ENCODE measurements at regions not wholly inside any gene's neighbourhood (a gene's known extent, or its start where the extent isn't known, plus 50 kb on each side); places are given as distances from the start of the nearest gene placed in this dataset.
A peak's percentile ranks its signal among the peaks of the same experiment; 100 is the strongest.

DNA sequence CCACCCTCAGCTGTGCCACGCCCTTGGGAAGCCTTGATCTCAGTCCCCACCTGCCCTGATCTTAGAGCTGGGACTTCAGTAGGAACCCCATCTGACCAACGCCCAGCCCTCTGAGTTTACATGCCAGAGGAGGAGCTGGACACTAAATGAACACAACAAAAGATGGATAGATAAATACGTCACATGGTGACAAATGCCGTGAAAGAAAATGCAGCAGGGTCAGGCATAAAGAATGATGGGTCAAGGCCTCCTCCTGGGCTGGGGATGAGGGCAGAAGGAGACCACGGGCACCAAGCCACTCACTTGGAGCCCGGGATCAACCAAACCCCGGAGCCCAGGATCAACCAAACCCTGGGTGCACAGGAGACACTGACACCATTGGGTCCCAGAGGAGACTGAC is 354.9 kb downstream of the C16orf95 start:
- no peak overlapping the region for H2BK5ac ChIP-seq (ENCODE audit: low read length)
- no peaks in the 10 kb centered on the region for H3K79me2 ChIP-seq (ENCODE audit: control insufficient read depth, insufficient read depth, low read length)
- no peak overlapping the region for H2BK15ac ChIP-seq (replicated peaks; ENCODE audit: low read depth)
- no peaks in the 10 kb centered on the region for H3K36me3 ChIP-seq (ENCODE audit: control insufficient read depth, insufficient read depth, low read length)
- H3K9ac ChIP-seq (ENCODE audit: low read length): no peak overlapping the region
- DNase-seq: no peak
- H3K4ac ChIP-seq (ENCODE audit: low read depth, low read length): no peak overlapping the region
- no peak overlapping the region for H3K56ac ChIP-seq (ENCODE audit: low read length)
- H3K27me3 ChIP-seq (ENCODE audit: insufficient read depth, low read length, poor library complexity): no peaks in the 10 kb centered on the region
- no peak overlapping the region for H4K5ac ChIP-seq (ENCODE audit: low read length)
- no CpG with 5 or more reads among the region's 7 CpGs for WGBS (ENCODE audit: extremely low coverage, insufficient coverage, low lambda C conversion rate)
- H2AK5ac ChIP-seq (ENCODE audit: low read length): no peak overlapping the region
- H3K79me1 ChIP-seq (ENCODE audit: low read length): no peaks in the 10 kb centered on the region
- no peak overlapping the region for H3K18ac ChIP-seq (ENCODE audit: low read length)
- H3K27ac ChIP-seq (ENCODE audit: low read depth, low read length): no peak overlapping the region
- no peak overlapping the region for H3K23ac ChIP-seq (ENCODE audit: low read length)
- no peaks in the 10 kb centered on the region for H3K4me1 ChIP-seq (ENCODE audit: control insufficient read depth, low read depth, low read length)
- H2BK120ac ChIP-seq (ENCODE audit: low read depth, low read length): no peak overlapping the region
- H4K8ac ChIP-seq (ENCODE audit: low read depth, low read length): no peak overlapping the region
- no peak overlapping the region for H3K4me3 ChIP-seq (ENCODE audit: low read length)
- H3K4me2 ChIP-seq (ENCODE audit: low read length): no peak overlapping the region

DNA sequence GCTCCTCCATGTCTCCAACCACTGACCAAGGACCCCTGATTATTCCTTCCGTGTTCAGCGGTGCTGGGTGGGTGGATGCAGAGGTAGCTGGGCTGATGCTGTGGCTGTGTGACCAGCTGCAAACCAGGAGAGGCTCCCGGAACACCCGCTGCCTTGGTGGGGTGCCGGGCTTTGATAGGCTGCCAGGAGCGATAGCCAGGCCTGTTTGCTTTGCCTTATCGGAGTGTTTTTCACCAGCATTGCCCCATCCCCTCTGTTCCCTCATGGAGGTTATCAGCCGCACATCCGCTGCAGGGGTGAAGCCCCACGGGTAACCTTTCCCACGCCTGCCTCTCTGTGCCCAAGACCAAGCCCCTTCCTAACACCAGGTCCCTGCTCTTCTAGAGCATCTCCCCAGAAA is 354.3 kb downstream of the C16orf95 start:
- no peak overlapping the region for H4K8ac ChIP-seq (ENCODE audit: low read depth, low read length)
- no peak for DNase-seq
- WGBS (ENCODE audit: extremely low coverage, insufficient coverage, low lambda C conversion rate): no CpG with 5 or more reads among the region's 11 CpGs
- no peak overlapping the region for H2BK120ac ChIP-seq (ENCODE audit: low read depth, low read length)
- H2BK15ac ChIP-seq (replicated peaks; ENCODE audit: low read depth): no peak overlapping the region
- H3K4me1 ChIP-seq (ENCODE audit: control insufficient read depth, low read depth, low read length): no peaks in the 10 kb centered on the region
- H3K4ac ChIP-seq (ENCODE audit: low read depth, low read length): no peak overlapping the region
- no peak overlapping the region for H3K23ac ChIP-seq (ENCODE audit: low read length)
- no peaks in the 10 kb centered on the region for H3K79me2 ChIP-seq (ENCODE audit: control insufficient read depth, insufficient read depth, low read length)
- H3K36me3 ChIP-seq (ENCODE audit: control insufficient read depth, insufficient read depth, low read length): no peaks in the 10 kb centered on the region
- no peak overlapping the region for H3K18ac ChIP-seq (ENCODE audit: low read length)
- H4K5ac ChIP-seq (ENCODE audit: low read length): no peak overlapping the region
- H2BK5ac ChIP-seq (ENCODE audit: low read length): no peak overlapping the region
- H3K27me3 ChIP-seq (ENCODE audit: insufficient read depth, low read length, poor library complexity): no peaks in the 10 kb centered on the region
- H3K27ac ChIP-seq (ENCODE audit: low read depth, low read length): no peak overlapping the region
- H3K79me1 ChIP-seq (ENCODE audit: low read length): no peaks in the 10 kb centered on the region
- H2AK5ac ChIP-seq (ENCODE audit: low read length): no peak overlapping the region
- H3K9ac ChIP-seq (ENCODE audit: low read length): no peak overlapping the region
- H3K56ac ChIP-seq (ENCODE audit: low read length): no peak overlapping the region
- H3K4me3 ChIP-seq (ENCODE audit: low read length): no peak overlapping the region
- no peak overlapping the region for H3K4me2 ChIP-seq (ENCODE audit: low read length)

DNA sequence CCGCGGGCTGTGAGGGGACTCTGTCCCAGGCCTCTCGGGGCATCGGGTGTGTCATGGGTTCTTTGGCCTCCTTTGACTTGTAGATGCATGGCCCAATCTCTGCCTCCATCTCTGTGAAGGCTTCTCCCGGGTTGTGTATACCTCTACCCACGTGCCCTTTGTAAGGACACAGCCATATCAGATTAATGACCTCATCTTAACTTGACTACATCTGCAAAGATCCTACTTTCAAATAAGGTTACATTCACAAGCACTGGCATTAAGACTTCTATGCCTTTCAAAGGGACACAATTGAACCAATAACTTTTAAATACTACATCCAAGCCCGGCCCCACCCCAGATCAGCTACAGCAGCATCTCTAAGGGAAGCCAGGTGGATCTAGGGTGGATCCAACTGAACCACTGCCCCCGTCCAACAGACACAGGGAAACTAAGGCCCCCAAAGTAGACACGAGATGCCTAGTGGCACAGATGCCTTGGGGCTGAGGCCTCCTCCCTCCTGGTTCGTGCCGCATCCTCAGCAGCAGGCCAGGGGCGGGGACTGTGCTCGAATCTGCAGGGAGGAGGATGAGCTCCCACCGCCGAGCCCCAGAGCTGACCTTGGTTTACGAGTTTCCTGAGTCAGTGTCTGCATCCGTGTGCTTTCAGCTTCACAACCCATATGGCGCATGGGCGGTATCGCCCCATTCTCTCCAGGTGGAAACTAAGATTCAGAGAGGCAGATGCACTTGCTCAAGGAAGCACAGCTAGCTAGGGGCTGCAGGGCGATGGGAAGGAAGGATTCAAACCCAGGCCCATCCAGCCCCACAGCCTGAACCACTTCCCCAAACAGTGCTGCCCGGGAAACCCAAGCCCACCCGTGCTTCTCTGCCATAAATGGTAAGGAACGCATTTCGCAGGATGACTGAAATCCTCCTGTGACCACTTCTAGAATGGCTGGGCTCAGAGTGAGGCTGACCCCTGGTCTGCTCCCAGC is 353.3 kb downstream of the C16orf95 start:
- no peak overlapping the region for H4K8ac ChIP-seq (ENCODE audit: low read depth, low read length)
- no peaks in the 10 kb centered on the region for H3K79me1 ChIP-seq (ENCODE audit: low read length)
- no peaks in the 10 kb centered on the region for H3K4me1 ChIP-seq (ENCODE audit: control insufficient read depth, low read depth, low read length)
- WGBS (ENCODE audit: extremely low coverage, insufficient coverage, low lambda C conversion rate): no CpG with 5 or more reads among the region's 25 CpGs
- H3K4me2 ChIP-seq (ENCODE audit: low read length): no peak overlapping the region
- H3K27me3 ChIP-seq (ENCODE audit: insufficient read depth, low read length, poor library complexity): no peaks in the 10 kb centered on the region
- no peak overlapping the region for H2BK15ac ChIP-seq (replicated peaks; ENCODE audit: low read depth)
- H2BK5ac ChIP-seq (ENCODE audit: low read length): no peak overlapping the region
- no peaks in the 10 kb centered on the region for H3K36me3 ChIP-seq (ENCODE audit: control insufficient read depth, insufficient read depth, low read length)
- H3K27ac ChIP-seq (ENCODE audit: low read depth, low read length): no peak overlapping the region
- no peak overlapping the region for H3K18ac ChIP-seq (ENCODE audit: low read length)
- no peak overlapping the region for H3K23ac ChIP-seq (ENCODE audit: low read length)
- no peak for DNase-seq
- H3K56ac ChIP-seq (ENCODE audit: low read length): no peak overlapping the region
- no peaks in the 10 kb centered on the region for H3K79me2 ChIP-seq (ENCODE audit: control insufficient read depth, insufficient read depth, low read length)
- H2AK5ac ChIP-seq (ENCODE audit: low read length): no peak overlapping the region
- no peak overlapping the region for H3K9ac ChIP-seq (ENCODE audit: low read length)
- H4K5ac ChIP-seq (ENCODE audit: low read length): no peak overlapping the region
- no peak overlapping the region for H3K4ac ChIP-seq (ENCODE audit: low read depth, low read length)
- no peak overlapping the region for H3K4me3 ChIP-seq (ENCODE audit: low read length)
- no peak overlapping the region for H2BK120ac ChIP-seq (ENCODE audit: low read depth, low read length)

DNA sequence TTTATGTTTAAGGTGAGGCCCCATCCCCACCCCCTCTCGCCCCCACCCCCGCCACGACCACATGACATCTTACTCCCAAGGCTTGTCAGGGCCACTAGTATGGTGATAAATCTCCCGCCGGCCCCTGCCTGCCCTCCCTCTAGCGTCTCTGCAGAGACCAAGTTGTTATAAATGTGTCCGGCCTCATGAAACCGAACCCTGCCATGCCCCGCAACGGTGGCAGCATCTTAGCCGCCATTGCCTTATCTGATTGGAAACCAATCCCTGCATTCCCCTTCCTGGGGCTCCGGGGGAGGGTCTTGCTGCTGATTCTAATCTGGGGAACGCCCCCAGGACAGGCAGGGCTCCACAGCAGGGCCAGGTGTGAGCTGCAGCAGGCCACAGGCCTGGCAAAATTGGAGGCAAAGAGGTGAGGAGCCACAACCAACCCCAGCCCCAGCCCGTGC is 352.4 kb downstream of the C16orf95 start:
- no peak overlapping the region for H3K4ac ChIP-seq (ENCODE audit: low read depth, low read length)
- no peak overlapping the region for H3K56ac ChIP-seq (ENCODE audit: low read length)
- H2AK5ac ChIP-seq (ENCODE audit: low read length): no peak overlapping the region
- no peak overlapping the region for H3K4me2 ChIP-seq (ENCODE audit: low read length)
- H3K4me3 ChIP-seq (ENCODE audit: low read length): no peak overlapping the region
- DNase-seq: peak; percentile 51
- no peaks in the 10 kb centered on the region for H3K27me3 ChIP-seq (ENCODE audit: insufficient read depth, low read length, poor library complexity)
- no peaks in the 10 kb centered on the region for H3K4me1 ChIP-seq (ENCODE audit: control insufficient read depth, low read depth, low read length)
- H3K36me3 ChIP-seq (ENCODE audit: control insufficient read depth, insufficient read depth, low read length): no peaks in the 10 kb centered on the region
- no peak overlapping the region for H3K9ac ChIP-seq (ENCODE audit: low read length)
- H3K18ac ChIP-seq (ENCODE audit: low read length): no peak overlapping the region
- no peak overlapping the region for H4K8ac ChIP-seq (ENCODE audit: low read depth, low read length)
- no peak overlapping the region for H2BK120ac ChIP-seq (ENCODE audit: low read depth, low read length)
- no peaks in the 10 kb centered on the region for H3K79me2 ChIP-seq (ENCODE audit: control insufficient read depth, insufficient read depth, low read length)
- H2BK5ac ChIP-seq (ENCODE audit: low read length): no peak overlapping the region
- no peak overlapping the region for H3K27ac ChIP-seq (ENCODE audit: low read depth, low read length)
- H2BK15ac ChIP-seq (replicated peaks; ENCODE audit: low read depth): no peak overlapping the region
- no peak overlapping the region for H3K23ac ChIP-seq (ENCODE audit: low read length)
- no peaks in the 10 kb centered on the region for H3K79me1 ChIP-seq (ENCODE audit: low read length)
- no CpG with 5 or more reads among the region's 14 CpGs for whole genome bisulfite sequencing (ENCODE audit: extremely low coverage, insufficient coverage, low lambda C conversion rate)
- H4K5ac ChIP-seq (ENCODE audit: low read length): no peak overlapping the region

DNA sequence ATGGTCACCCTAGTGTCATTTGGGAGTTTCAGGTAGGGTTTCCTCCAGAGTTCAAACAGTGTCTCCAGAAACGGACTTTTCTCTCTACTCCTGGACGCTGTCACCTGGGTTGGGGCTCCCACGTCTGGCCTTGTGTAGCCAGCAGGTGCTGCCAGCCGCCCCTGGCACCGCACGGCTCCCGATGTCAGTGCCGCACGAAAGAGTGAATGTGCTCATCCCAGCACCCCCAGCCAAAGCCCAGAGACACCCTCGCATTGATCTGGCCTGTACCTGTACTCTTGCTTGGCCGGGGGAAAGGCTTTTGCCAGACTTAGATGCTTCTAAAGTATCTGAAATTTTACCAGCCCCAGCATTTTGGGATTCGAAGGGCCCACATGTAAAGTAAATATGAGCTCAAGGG is 351.9 kb downstream of the C16orf95 start:
- Histone ChIP-seq H3K79me1 (ENCODE audit: low read length) (no peaks in the 10 kb centered on the region), H3K4ac (ENCODE audit: low read depth, low read length) (no peak overlapping the region), H2AK5ac (ENCODE audit: low read length) (no peak overlapping the region), H4K5ac (ENCODE audit: low read length) (no peak overlapping the region), H3K4me3 (ENCODE audit: low read length) (no peak overlapping the region), H2BK120ac (ENCODE audit: low read depth, low read length) (no peak overlapping the region), H3K4me2 (ENCODE audit: low read length) (no peak overlapping the region), H3K23ac (ENCODE audit: low read length) (no peak overlapping the region), H4K8ac (ENCODE audit: low read depth, low read length) (no peak overlapping the region), H3K9ac (ENCODE audit: low read length) (no peak overlapping the region), H3K18ac (ENCODE audit: low read length) (no peak overlapping the region), H2BK5ac (ENCODE audit: low read length) (no peak overlapping the region), H3K4me1 (ENCODE audit: control insufficient read depth, low read depth, low read length) (no peaks in the 10 kb centered on the region), H3K27ac (ENCODE audit: low read depth, low read length) (no peak overlapping the region), H3K36me3 (ENCODE audit: control insufficient read depth, insufficient read depth, low read length) (no peaks in the 10 kb centered on the region), H3K79me2 (ENCODE audit: control insufficient read depth, insufficient read depth, low read length) (no peaks in the 10 kb centered on the region), H2BK15ac (replicated peaks; ENCODE audit: low read depth) (no peak overlapping the region), H3K27me3 (ENCODE audit: insufficient read depth, low read length, poor library complexity) (no peaks in the 10 kb centered on the region), H3K56ac (ENCODE audit: low read length) (no peak overlapping the region)
- no peak for DNase-seq
- no CpG with 5 or more reads among the region's 12 CpGs for WGBS (ENCODE audit: extremely low coverage, insufficient coverage, low lambda C conversion rate)
